OCI-M1 (cell line): ENCODE measurements at regions not wholly inside any gene's neighbourhood (a gene's known extent, or its start where the extent isn't known, plus 50 kb on each side); places are given as distances from the start of the nearest gene placed in this dataset.
A peak's percentile ranks its signal among the peaks of the same experiment; 100 is the strongest.
"Not testable (repeated sequence)": the region's sequence is repeated elsewhere in the genome, so short reads cannot be mapped to it uniquely, and the experiment has no call there.

ENCODE experiments used
- DNase-seq: peaks from one replicate; lab custom pipeline; 2025; lab: John Stamatoyannopoulos, UW

GRCh38 chr1:59212706-59213105 is 84.2 kb upstream of the FGGY start:
- no peak for DNase-seq

GRCh38 chr1:59214248-59215208 is 82.4 kb upstream of the FGGY start:
- DNase-seq, result no peak

GRCh38 chr1:59215766-59216291 is 81.1 kb upstream of the FGGY start:
- no peak for DNase-seq

- not testable (repeated sequence) for DNase-seq
Observed at GRCh38 chr1:59217439-59217838, 79.5 kb upstream of the FGGY start.

- DNase-seq, result no peak
Observed at GRCh38 chr1:59218521-59219236, 78.2 kb upstream of the FGGY start.

GRCh38 chr1:59219916-59220315 is 77.0 kb upstream of the FGGY start:
- no peak for DNase-seq

- DNase-seq, result peak; percentile 2
Observed at GRCh38 chr1:59220356-59220755, 76.5 kb upstream of the FGGY start.

- DNase-seq, result no peak
Observed at GRCh38 chr1:59223198-59223597, 73.7 kb upstream of the FGGY start.

DNA sequence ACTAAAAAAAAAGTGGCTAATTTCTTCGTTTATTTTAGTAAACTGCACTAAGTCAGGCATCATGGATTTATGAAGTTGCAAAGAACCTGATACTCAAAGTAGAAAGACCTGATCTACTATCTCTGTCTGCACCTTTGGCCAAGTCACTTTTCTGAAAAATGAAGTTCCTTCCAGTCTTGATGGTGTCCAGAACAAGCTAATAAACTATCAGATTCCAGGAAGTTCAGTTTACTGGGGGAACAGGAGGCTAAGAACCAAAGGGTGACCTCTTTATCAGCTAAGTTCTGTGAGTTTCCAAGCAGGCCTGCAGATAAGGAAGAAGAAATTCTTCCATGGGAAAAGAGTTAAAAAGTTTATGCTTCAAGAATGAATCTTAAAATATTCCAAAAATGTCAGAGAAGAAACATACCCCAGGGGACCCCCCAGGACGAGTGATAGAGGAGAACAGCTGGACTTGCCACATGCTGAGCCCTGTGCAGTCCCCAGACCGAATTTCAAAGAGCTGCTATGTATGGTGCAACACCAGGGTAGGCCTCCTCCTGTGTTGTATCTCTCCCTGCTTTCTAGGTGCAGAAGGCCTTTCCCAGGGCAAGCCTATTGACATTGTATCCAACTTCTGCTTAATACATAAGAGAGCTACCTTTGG is 72.8 kb upstream of the FGGY start:
- DNase-seq, result peak; percentile 2

GRCh38 chr1:59225594-59226316 is 71.1 kb upstream of the FGGY start:
- no peak for DNase-seq

GRCh38 chr1:59229138-59229537 is 67.8 kb upstream of the FGGY start:
- no peak for DNase-seq

- no peak for DNase-seq
Observed at GRCh38 chr1:59230622-59231021, 66.3 kb upstream of the FGGY start.

- no peak for DNase-seq
Observed at GRCh38 chr1:59232216-59232615, 64.7 kb upstream of the FGGY start.

DNA sequence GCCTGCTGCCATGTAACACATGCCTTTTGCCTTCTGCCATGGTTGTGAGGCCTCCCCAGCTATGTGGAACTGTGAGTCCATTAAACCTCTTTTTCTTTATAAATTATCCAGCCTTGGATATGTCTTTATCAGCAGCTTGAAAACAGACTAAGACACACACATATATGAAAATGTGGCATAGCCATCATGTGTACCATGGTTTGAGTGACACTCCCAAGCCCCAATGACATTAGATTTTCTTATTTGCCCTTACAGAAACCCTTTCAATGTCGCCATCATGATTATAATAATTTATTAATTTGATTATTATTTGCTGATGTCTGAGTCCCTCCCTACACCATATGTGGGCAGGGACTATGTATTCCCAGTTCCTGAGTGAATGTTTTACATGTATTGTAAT is 63.5 kb upstream of the FGGY start:
- no peak for DNase-seq

DNA sequence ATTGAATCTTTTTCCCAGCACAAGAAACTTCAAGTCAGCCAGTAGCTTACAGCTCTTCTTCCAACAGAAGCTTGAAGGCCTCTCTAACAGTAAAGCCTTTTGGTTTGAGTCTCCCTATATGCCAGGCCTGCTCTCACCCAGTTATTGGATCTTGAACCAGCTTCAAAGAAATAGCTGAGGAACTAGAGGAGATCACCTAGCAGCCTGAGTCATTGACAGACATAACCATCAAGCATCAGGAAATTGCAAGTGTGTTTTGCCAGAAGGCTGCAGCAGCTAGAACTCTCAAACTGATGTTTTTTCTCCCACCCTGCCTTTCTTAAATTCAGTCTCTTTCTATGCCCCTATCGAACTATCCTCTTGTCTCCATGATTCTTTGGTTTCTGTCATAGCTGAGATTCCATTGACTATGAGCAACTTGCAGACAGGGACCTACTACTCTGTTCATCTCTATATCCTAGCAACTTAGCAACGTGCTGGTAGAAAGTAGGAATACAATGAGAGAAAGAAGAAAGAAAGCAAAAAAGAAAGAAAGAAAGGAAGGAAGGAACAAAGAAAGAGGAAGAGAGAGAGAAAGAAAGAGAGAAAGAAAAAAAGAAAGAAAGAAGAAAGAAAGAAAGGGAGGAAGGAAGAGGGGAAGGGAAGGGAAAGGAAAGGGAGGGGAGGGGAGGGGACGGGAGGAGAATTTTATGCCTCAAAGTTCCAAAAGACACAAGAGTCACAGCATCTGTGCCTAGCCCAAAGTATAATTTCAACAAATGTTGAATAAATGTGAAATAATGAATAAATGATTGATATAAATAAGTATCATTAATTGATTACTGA is 60.0 kb upstream of the FGGY start:
- no peak for DNase-seq

GRCh38 chr1:59237900-59238299 is 59.0 kb upstream of the FGGY start:
- no peak for DNase-seq

- no peak for DNase-seq
Observed at GRCh38 chr1:59238333-59238934, 58.5 kb upstream of the FGGY start.

DNA sequence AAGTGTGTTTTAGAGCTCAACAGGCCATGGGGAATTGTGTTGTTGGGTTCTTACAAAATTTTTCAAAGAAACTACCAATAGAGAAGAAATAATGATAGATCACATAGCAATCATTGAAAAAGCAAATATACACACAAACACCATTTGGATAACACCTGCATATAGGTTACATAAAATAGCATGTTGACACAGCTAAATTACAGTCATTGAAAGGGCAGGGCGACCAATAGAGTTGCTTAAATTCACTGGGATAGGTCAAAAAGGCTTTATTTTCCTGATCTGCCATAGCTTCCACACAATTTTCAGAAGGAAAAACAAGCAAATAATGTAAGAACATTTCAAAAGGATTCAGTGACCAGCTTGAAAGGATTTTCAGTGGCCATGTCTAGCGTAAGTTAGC is 57.9 kb upstream of the FGGY start:
- no peak for DNase-seq

DNA sequence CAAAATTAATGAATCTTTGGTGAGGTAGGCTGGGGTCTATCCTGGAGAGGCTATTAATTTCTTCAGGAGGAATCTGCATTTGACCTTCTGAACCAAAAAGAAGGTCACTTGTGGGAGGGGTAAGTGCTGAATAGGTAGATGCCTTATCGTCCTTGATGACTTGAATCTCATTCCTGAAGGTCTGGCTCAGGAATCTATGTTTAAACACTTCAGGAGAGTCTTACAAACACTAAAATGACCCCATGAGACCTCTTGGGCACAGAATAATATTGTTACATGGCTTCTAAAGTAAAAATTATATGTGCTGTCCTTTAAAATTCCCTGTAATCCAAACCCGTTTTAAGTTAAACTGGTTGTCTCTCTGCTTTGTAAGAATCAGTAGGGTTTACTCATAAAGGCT is 55.0 kb upstream of the FGGY start:
- no peak for DNase-seq

DNA sequence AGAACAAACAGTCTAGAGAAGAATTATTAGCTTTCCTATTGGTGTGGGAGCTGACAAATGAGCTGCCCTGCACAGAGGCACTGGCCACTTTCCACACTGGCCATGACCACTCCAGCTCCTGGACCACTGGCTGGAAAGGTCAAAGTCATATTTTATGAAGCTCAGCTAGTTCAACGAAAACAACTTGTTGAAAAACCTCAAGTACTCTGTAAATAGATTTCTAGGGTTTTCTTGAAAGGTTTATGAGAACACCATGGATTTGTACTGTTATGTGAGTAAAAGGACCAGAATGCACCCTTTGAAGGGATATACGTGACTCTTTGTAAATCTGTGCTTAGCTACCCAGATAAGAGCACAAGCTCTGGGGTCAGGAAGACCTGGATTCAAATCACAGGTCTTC is 54.5 kb upstream of the FGGY start:
- no peak for DNase-seq

DNA sequence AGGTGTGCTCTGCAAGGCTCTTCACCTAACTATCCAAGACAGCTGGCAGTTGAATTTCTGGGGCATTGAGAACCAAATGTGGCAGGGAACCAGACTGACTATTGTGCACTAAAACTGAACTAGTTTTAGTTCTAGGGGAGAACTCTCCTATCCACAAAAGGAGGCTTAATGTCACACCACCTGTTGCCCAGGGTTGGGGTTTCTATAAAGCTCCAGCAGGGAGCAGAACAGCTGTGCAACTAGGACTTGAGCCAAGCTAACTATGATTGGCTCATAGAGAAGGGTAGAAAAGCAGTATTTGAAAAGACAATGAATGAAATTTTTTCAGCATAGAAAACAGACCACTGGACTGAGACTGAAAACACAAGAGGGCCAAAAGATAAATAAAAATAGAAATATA is 53.3 kb upstream of the FGGY start:
- no peak for DNase-seq
